LNCaP clone FGC (cell line): ENCODE measurements at regions not wholly inside any gene's neighbourhood (a gene's known extent, or its start where the extent isn't known, plus 50 kb on each side); places are given as distances from the start of the nearest gene placed in this dataset.

Experiments
- DNase-seq: peaks from one replicate; pipeline ENCODE4 v3.0.0-alpha.2; 2011; ENCODE audit warnings: low read depth
- H3K4me3 ChIP-seq: 2 replicates; pipeline ENCODE4 v1.5.1; 2011; ENCODE audit warnings: mild to moderate bottlenecking, low read depth, low read length, control low read depth
- CTCF ChIP-seq: IDR thresholded peaks from 2 replicates; pipeline ENCODE4 v1.5.1; 2012; ENCODE audit warnings: mild to moderate bottlenecking; ENCODE audit not compliant: control insufficient read depth, insufficient read depth; ENCODE audit errors: extremely low read depth

- no peak overlapping the region for H3K4me3 ChIP-seq
- no peak for DNase-seq
- no peak for TF ChIP-seq CTCF
Observed at GRCh38 chr11:82465481-82465880, 268.2 kb downstream of the FAM181B start.

GRCh38 chr11:82462608-82463242 lies 270.9 kb downstream of the FAM181B start:
- no peak for DNase-seq
- no peak for TF ChIP-seq CTCF
- H3K4me3 ChIP-seq: no peak overlapping the region

GRCh38 chr11:82458761-82459160 lies 274.9 kb downstream of the FAM181B start:
- no peak for TF ChIP-seq CTCF
- H3K4me3 ChIP-seq: no peak overlapping the region
- DNase-seq: no peak

- H3K4me3 ChIP-seq: no peak overlapping the region
- DNase-seq: no peak
- TF ChIP-seq CTCF: no peak
Observed at GRCh38 chr11:82458147-82458546, 275.5 kb downstream of the FAM181B start.

GRCh38 chr11:82450996-82451395 lies 282.7 kb downstream of the FAM181B start:
- DNase-seq: no peak
- TF ChIP-seq CTCF: no peak
- no peak overlapping the region for H3K4me3 ChIP-seq

GRCh38 chr11:82406611-82407010 lies 327.1 kb downstream of the FAM181B start:
- no peak for DNase-seq
- H3K4me3 ChIP-seq: no peak overlapping the region
- no peak for TF ChIP-seq CTCF

GRCh38 chr11:82405421-82405820 lies 328.2 kb downstream of the FAM181B start:
- no peak overlapping the region for H3K4me3 ChIP-seq
- no peak for TF ChIP-seq CTCF
- DNase-seq: no peak
